Mesendoderm (in vitro differentiated cells): ENCODE measurements at regions not wholly inside any gene's neighbourhood (a gene's known extent, or its start where the extent isn't known, plus 50 kb on each side); places are given as distances from the start of the nearest gene placed in this dataset.

ENCODE experiments used
- DNase-seq: peaks from one replicate; pipeline ENCODE4 v3.0.0; 2013
- H2AK5ac ChIP-seq: 2 replicates; pipeline ENCODE4 v1.6.1; 2013; ENCODE audit warnings: low read length, inconsistent platforms
- H2BK120ac ChIP-seq: 2 replicates; pipeline ENCODE4 v1.6.1; 2013; ENCODE audit warnings: low read depth, mild to moderate bottlenecking, low read length, moderate library complexity, mixed read lengths
- H2BK15ac ChIP-seq: replicated peaks from 2 replicates; pipeline ENCODE4 v1.6.1; 2013; ENCODE audit warnings: low read depth, mild to moderate bottlenecking, moderate library complexity
- H2BK5ac ChIP-seq: 2 replicates; pipeline ENCODE4 v1.6.1; 2013; ENCODE audit warnings: low read length, inconsistent platforms
- H3K18ac ChIP-seq: 2 replicates; pipeline ENCODE4 v1.6.1; 2013; ENCODE audit warnings: mild to moderate bottlenecking, low read length, mixed read lengths
- H3K23ac ChIP-seq: one replicate; pipeline ENCODE4 v1.6.1; 2013; ENCODE audit warnings: low read length
- H3K27ac ChIP-seq: 2 replicates; pipeline ENCODE4 v1.5.1; 2013; ENCODE audit warnings: low read depth, mild to moderate bottlenecking, inconsistent platforms, low read length, moderate library complexity
- H3K27me3 ChIP-seq: 2 replicates; pipeline ENCODE4 v1.6.1; 2013; ENCODE audit warnings: low read length, control low read depth, mild to moderate bottlenecking, inconsistent platforms; ENCODE audit not compliant: insufficient read depth, poor library complexity
- H3K36me3 ChIP-seq: 2 replicates; pipeline ENCODE4 v1.6.1; 2013; ENCODE audit warnings: low read length, inconsistent platforms; ENCODE audit not compliant: control insufficient read depth, insufficient read depth
- H3K4ac ChIP-seq: one replicate; pipeline ENCODE4 v1.6.1; 2013; ENCODE audit warnings: low read depth, mild to moderate bottlenecking, low read length, moderate library complexity
- H3K4me1 ChIP-seq: 2 replicates; pipeline ENCODE4 v1.6.1; 2013; ENCODE audit warnings: low read depth, low read length, inconsistent platforms; ENCODE audit not compliant: control insufficient read depth
- H3K4me2 ChIP-seq: 2 replicates; pipeline ENCODE4 v1.6.1; 2013; ENCODE audit warnings: low read length
- H3K4me3 ChIP-seq: 2 replicates; pipeline ENCODE4 v1.5.1; 2013; ENCODE audit warnings: mild to moderate bottlenecking, low read length
- H3K56ac ChIP-seq: one replicate; pipeline ENCODE4 v1.6.1; 2013; ENCODE audit warnings: low read length
- H3K79me1 ChIP-seq: 2 replicates; pipeline ENCODE4 v1.6.1; 2013; ENCODE audit warnings: low read length, inconsistent platforms
- H3K79me2 ChIP-seq: 2 replicates; pipeline ENCODE4 v1.6.1; 2013; ENCODE audit warnings: mild to moderate bottlenecking, low read length; ENCODE audit not compliant: control insufficient read depth, insufficient read depth
- H3K9ac ChIP-seq: 2 replicates; pipeline ENCODE4 v1.6.1; 2013; ENCODE audit warnings: low read length, inconsistent platforms
- H4K5ac ChIP-seq: one replicate; pipeline ENCODE4 v1.6.1; 2013; ENCODE audit warnings: low read length
- H4K8ac ChIP-seq: one replicate; pipeline ENCODE4 v1.6.1; 2013; ENCODE audit warnings: low read depth, mild to moderate bottlenecking, control low read depth, low read length, moderate library complexity
- WGBS: extraction: QIAGEN DNeasy Blood & Tissue Kit; methylation state at CpG from one replicate; pipeline ENCODE4 v1.1.7; 2013; ENCODE audit warnings: low lambda C conversion rate, missing lambda C conversion rate; ENCODE audit not compliant: insufficient coverage; ENCODE audit errors: extremely low coverage; 5-methylcytosine and 5-hydroxymethylcytosine counted together

DNA sequence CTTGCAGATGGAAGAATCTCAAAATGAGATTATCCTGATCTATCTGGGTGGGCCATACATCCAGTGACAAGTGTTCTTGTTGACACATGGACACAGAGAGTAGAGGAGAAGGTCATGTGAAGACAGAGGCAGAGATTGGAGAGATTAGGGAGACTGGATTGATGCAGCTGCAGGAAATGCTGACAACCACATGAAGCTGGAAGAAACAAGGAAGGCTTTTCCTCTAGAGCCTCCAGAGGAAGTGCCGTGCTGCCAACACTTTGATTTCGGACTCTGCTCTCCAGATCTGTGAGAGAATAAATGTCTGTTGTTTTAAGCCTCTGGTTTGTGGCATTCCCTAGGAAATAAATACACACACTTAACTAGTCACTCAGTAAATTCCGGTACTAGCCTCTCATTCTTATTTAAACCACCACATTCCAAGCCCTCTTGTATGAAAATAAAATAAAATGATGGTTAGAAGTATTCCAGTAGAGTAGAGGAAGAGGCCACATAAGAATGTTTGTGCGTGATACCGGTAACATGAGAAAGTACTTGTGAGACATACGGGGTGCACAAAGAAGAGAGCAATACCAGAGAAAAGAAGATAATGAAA lies 110.9 kb upstream of the DMAC1 start:
- no peak overlapping the region for H2BK120ac ChIP-seq

DNA sequence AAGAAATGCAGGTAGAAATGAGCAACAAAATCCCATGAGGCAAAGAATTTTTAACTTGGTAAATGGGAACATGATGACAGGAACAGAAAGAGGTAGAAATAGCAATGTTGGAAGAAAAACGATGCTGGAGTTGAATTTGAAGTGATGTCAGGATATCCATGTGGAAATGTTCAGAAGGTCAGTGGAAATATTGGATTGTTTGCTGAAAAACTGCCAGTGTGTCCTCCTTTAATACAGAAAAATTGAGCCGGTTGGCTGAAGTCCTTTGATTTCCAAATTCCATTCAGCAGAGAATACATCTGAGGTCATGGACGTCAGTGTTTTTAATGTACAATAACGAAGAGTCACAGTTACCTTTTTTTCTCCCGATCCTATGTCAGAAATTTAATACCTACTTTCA lies 110.0 kb upstream of the DMAC1 start:
- H3K79me2 ChIP-seq, result no peaks in the 10 kb centered on the region
- H4K5ac ChIP-seq, result no peak overlapping the region
- H3K27me3 ChIP-seq, result no peaks in the 10 kb centered on the region
- H2BK15ac ChIP-seq, result no peak overlapping the region
- no peak overlapping the region for H3K4me3 ChIP-seq
- no peak overlapping the region for H3K27ac ChIP-seq
- no peaks in the 10 kb centered on the region for H3K36me3 ChIP-seq
- no peak overlapping the region for H4K8ac ChIP-seq
- no peak overlapping the region for H3K56ac ChIP-seq
- H3K4ac ChIP-seq, result no peak overlapping the region
- H3K9ac ChIP-seq, result no peak overlapping the region
- no peak overlapping the region for H3K23ac ChIP-seq
- peaks cover 2% of the 10 kb centered on the region for H3K4me1 ChIP-seq
- H2BK5ac ChIP-seq, result no peak overlapping the region
- H2AK5ac ChIP-seq, result no peak overlapping the region
- H3K79me1 ChIP-seq, result no peaks in the 10 kb centered on the region
- H2BK120ac ChIP-seq, result no peak overlapping the region
- no CpG with 5 or more reads among the region's 5 CpGs for WGBS
- no peak for DNase-seq
- no peak overlapping the region for H3K18ac ChIP-seq
- no peak overlapping the region for H3K4me2 ChIP-seq

More for the DNA sequence above, 110.9 kb upstream of the DMAC1 start:
- Histone ChIP-seq H3K18ac (no peak overlapping the region), H3K23ac (no peak overlapping the region), H3K27me3 (no peaks in the 10 kb centered on the region), H3K4me1 (peaks cover 2% of the 10 kb centered on the region), H2AK5ac (no peak overlapping the region), H2BK15ac (no peak overlapping the region), H3K4ac (no peak overlapping the region), H4K5ac (no peak overlapping the region), H3K4me2 (no peak overlapping the region), H3K79me2 (no peaks in the 10 kb centered on the region), H4K8ac (no peak overlapping the region), H3K9ac (no peak overlapping the region), H3K36me3 (no peaks in the 10 kb centered on the region), H3K4me3 (no peak overlapping the region), H3K56ac (no peak overlapping the region), H2BK5ac (no peak overlapping the region), H3K79me1 (no peaks in the 10 kb centered on the region), H3K27ac (no peak overlapping the region)
- DNase-seq, result peak; percentile 10
- WGBS, result no CpG with 5 or more reads among the region's 6 CpGs

DNA sequence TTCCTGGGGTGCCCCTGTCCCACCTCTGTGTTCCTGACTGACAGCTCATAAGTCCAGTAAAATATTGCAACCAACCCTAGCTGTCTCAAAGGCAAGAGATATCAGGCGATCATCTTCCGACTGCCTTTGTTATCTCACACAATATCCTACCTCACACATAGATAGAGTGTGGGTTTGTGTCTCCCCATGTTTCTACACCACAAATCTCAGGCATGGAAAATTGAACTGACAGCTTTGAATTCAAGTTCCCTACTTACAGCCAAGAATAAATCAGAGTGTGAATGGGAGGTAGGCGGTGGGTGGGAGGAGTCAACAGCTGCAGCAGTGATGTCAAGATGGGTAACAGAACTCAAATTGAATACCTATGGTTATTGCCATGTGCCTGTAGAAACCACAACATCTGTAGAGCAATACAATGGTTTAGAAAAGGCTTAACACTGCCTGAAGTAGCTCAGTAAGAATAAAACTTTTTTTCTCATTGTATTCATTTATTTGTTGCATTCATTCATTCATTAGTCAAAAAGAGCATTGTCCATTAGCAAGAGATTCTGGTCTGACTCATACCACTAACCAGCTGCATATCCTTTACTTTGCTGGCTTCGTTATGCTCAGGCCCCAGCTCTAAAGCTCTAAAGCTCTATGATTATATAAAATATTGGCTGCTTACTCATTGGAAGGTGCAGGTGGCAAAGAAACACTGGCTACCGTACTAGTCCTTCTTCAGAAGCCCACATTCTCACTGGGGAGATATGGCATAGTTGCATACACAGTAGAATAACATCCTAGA lies 108.2 kb upstream of the DMAC1 start:
- H3K23ac ChIP-seq, result no peak overlapping the region
- DNase-seq, result no peak
- H4K8ac ChIP-seq, result no peak overlapping the region
- H2BK15ac ChIP-seq, result no peak overlapping the region
- H3K79me1 ChIP-seq, result no peaks in the 10 kb centered on the region
- H3K56ac ChIP-seq, result no peak overlapping the region
- no peak overlapping the region for H3K18ac ChIP-seq
- H2BK5ac ChIP-seq, result no peak overlapping the region
- peaks cover 2% of the 10 kb centered on the region for H3K4me1 ChIP-seq
- H3K4ac ChIP-seq, result no peak overlapping the region
- H4K5ac ChIP-seq, result no peak overlapping the region
- no peaks in the 10 kb centered on the region for H3K36me3 ChIP-seq
- WGBS, result no CpG with 5 or more reads among the region's 5 CpGs
- no peak overlapping the region for H2AK5ac ChIP-seq
- no peak overlapping the region for H3K4me3 ChIP-seq
- H3K4me2 ChIP-seq, result no peak overlapping the region
- no peaks in the 10 kb centered on the region for H3K79me2 ChIP-seq
- H3K9ac ChIP-seq, result no peak overlapping the region
- no peak overlapping the region for H2BK120ac ChIP-seq
- no peak overlapping the region for H3K27ac ChIP-seq
- no peaks in the 10 kb centered on the region for H3K27me3 ChIP-seq

DNA sequence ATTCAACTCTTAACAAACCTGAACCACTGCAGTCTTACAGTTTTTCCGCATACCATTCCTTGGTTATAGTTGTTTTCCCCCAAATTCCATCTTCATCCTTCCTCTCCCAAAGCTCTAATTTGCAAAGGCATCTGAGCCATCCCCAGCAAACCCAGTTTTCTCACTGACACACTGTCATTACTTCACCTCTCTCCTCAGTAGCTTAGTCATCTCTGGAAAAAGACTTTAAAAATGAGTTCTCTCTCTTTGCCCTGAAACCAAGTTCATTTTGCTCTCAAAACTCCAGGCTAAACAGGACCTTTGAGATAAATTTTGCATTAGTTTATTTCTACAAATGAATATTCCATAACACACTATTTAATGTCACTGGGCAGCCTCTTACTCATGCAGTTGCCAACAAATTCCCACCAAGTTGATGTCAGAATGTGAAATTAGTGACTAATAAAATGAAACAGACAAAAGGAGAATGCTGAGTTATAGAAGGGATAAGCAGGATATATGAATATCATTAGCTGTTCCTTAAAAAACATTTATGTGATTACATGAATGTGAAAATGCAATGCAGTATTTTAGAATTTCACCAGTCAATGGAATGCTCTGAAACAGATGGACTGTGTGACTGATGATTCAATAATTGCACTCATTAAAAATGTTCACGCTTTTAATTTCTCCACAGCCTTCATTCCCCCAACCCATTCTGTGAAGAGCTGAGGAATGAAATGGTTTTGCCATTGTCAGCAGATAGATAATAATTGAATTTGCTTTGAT lies 107.4 kb upstream of the DMAC1 start:
- no peak overlapping the region for H3K4me3 ChIP-seq
- H3K4me1 ChIP-seq, result peaks cover 2% of the 10 kb centered on the region
- H3K27me3 ChIP-seq, result no peaks in the 10 kb centered on the region
- no peak overlapping the region for H4K8ac ChIP-seq
- H2BK15ac ChIP-seq, result no peak overlapping the region
- H3K9ac ChIP-seq, result no peak overlapping the region
- no peak overlapping the region for H2BK120ac ChIP-seq
- no peak overlapping the region for H4K5ac ChIP-seq
- no peak overlapping the region for H3K18ac ChIP-seq
- H3K56ac ChIP-seq, result no peak overlapping the region
- H3K79me1 ChIP-seq, result no peaks in the 10 kb centered on the region
- H3K4ac ChIP-seq, result no peak overlapping the region
- H3K4me2 ChIP-seq, result no peak overlapping the region
- H3K27ac ChIP-seq, result no peak overlapping the region
- H3K36me3 ChIP-seq, result no peaks in the 10 kb centered on the region
- no CpG with 5 or more reads among the region's 2 CpGs for WGBS
- H2AK5ac ChIP-seq, result no peak overlapping the region
- H3K79me2 ChIP-seq, result no peaks in the 10 kb centered on the region
- peak; percentile 21 for DNase-seq
- no peak overlapping the region for H3K23ac ChIP-seq
- H2BK5ac ChIP-seq, result no peak overlapping the region

DNA sequence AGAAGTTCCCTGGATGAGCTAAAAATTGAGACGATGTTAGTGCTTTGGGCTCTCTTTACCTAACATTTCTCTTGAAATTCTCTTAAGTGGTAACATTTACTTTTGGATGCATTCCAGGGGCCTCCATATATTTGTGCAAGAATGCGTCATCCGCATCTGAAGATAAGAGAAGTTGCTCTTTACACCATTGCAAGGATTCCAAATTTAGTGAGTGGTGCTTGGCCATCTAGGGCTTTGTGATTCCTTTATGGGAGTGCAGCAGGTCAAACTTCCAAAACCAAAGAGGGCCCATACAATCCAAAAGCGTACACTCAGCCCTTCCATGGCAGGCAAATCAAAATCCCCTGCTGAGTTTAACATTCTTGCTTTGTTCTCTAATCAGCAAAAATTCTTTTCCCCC lies 102.0 kb upstream of the DMAC1 start:
- H3K79me1 ChIP-seq, result no peaks in the 10 kb centered on the region
- no peak overlapping the region for H4K8ac ChIP-seq
- H2BK5ac ChIP-seq, result no peak overlapping the region
- no peak overlapping the region for H3K4ac ChIP-seq
- H3K27ac ChIP-seq, result no peak overlapping the region
- no peaks in the 10 kb centered on the region for H3K36me3 ChIP-seq
- H3K79me2 ChIP-seq, result no peaks in the 10 kb centered on the region
- no peak overlapping the region for H3K9ac ChIP-seq
- H3K18ac ChIP-seq, result no peak overlapping the region
- DNase-seq, result no peak
- no peak overlapping the region for H2BK15ac ChIP-seq
- no peak overlapping the region for H3K4me3 ChIP-seq
- no peak overlapping the region for H3K23ac ChIP-seq
- WGBS, result no CpG with 5 or more reads among the region's 4 CpGs
- no peak overlapping the region for H3K56ac ChIP-seq
- no peak overlapping the region for H3K4me2 ChIP-seq
- H3K27me3 ChIP-seq, result no peaks in the 10 kb centered on the region
- H2BK120ac ChIP-seq, result no peak overlapping the region
- H2AK5ac ChIP-seq, result no peak overlapping the region
- H3K4me1 ChIP-seq, result no peaks in the 10 kb centered on the region
- H4K5ac ChIP-seq, result no peak overlapping the region
